ENCODE measurements at regions not wholly inside any gene's neighbourhood (a gene's known extent, or its start where the extent isn't known, plus 50 kb on each side); places are given as distances from the start of the nearest gene placed in this dataset.

DNA sequence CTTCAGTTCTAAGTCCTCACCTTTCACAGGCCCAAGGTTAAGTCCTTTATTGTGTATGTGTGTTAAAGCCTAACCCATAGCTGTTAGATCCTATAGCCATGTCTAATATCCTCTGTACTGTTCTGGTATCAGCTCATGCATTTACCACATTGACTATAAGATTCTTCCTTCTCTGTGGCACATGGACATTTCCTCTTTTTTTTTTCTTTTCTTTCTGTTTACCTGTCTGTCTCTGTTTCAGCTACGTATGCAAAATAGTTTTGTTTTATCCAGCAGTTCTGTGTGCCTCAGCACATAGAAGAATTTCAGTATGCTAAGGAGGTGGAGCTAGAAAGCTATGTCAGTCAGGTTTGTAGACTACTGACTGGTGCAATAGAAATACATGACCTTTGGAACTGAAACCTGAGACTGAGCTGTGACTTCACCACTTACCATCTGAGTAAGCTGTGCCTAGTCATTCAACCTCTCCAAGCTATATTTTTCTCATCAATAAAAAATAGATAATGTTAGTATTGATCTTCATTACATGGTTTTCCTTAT, 155.6 kb upstream of the VLDLR start:
- no peak overlapping the region for H2AFZ ChIP-seq (ENCODE audit: low read depth, low read length)
- H3K27me3 ChIP-seq (ENCODE audit: control insufficient read depth in 2 of 2, insufficient read depth in 2 of 2, low read length in 2 of 2), result no peaks in the 10 kb centered on the region
- in situ Hi-C loops (cut with MboI), result no loop called here
- H4K20me1 ChIP-seq (replicated peaks; ENCODE audit: control insufficient read depth, insufficient read depth, low read length), result no peaks in the 10 kb centered on the region
- DNase-seq (ENCODE audit: extremely low read depth in 1 of 4, low spot score in 3 of 4), result no peak
- H3K4me2 ChIP-seq (ENCODE audit: insufficient read depth, low read length), result no peak overlapping the region
- no peaks in the 10 kb centered on the region for H3K9me3 ChIP-seq (replicated peaks; ENCODE audit: control insufficient read depth, insufficient read depth, low read depth, low read length)
- H3K27ac ChIP-seq (ENCODE audit: extremely low read depth, low read depth, low read length), result no peak overlapping the region
- H3K79me2 ChIP-seq (ENCODE audit: control insufficient read depth, insufficient read depth, low read length), result no peaks in the 10 kb centered on the region
- CTCF ChIA-PET (ENCODE audit: low intra/inter-chr PET ratio), result no interaction called here
- WGBS (ENCODE audit: insufficient coverage, low coverage, missing lambda C conversion rate), result no CpG with 5 or more reads among the region's 1 CpG
- no peak overlapping the region for H3K9ac ChIP-seq (ENCODE audit: insufficient read depth in 1 of 2, low read depth in 2 of 2, low read length in 2 of 2)
- H3K9me1 ChIP-seq (ENCODE audit: control insufficient read depth, insufficient read depth, low read length), result no peaks in the 10 kb centered on the region
- no peaks in the 10 kb centered on the region for H3K4me1 ChIP-seq (replicated peaks in 1 of 2; ENCODE audit: control insufficient read depth in 2 of 2, insufficient read depth in 2 of 2, low read length in 2 of 2)
- no TSS peak for BruUV-seq (replicated peaks)
- no peak for ATAC-seq
- POLR2A ChIA-PET, result no interaction called here
- TF ChIP-seq ZBTB2 (IDR thresholded peaks at IDR 0.05), result no peak
- TF ChIP-seq BHLHE40 (IDR thresholded peaks at IDR 0.05; ENCODE audit: low read length), result no peak
- TF ChIP-seq KAT2B (IDR thresholded peaks at IDR 0.05; ENCODE audit: low read depth, low read length), result no peak
- TF ChIP-seq CHD1 (IDR thresholded peaks at IDR 0.05; ENCODE audit: low read length), result no peak
- no peak for TF ChIP-seq FOXJ3 (CRISPR knock-in tag; IDR thresholded peaks at IDR 0.05)
- TF ChIP-seq DMBX1 (CRISPR knock-in tag; IDR thresholded peaks at IDR 0.05; ENCODE audit: borderline replicate concordance), result no peak
- no peak for TF ChIP-seq NFXL1 (CRISPR knock-in tag; IDR thresholded peaks at IDR 0.05)
- TF ChIP-seq TCF3 (CRISPR knock-in tag; IDR thresholded peaks at IDR 0.05), result no peak
- TF ChIP-seq ZNF274 (IDR thresholded peaks at IDR 0.05; ENCODE audit: borderline replicate concordance, low read depth, low read length), result no peak
- no peak for TF ChIP-seq BMI1 (IDR thresholded peaks at IDR 0.05; ENCODE audit: low read length)
- TF ChIP-seq SREBF1 (IDR thresholded peaks at IDR 0.05; ENCODE audit: borderline replicate concordance, low read depth, low read length), result no peak
- no peak for TF ChIP-seq DPF2 (IDR thresholded peaks at IDR 0.05)
- TF ChIP-seq SRSF1 (IDR thresholded peaks at IDR 0.05; ENCODE audit: low read depth, low read length), result no peak
- no peak for TF ChIP-seq PHF20 (IDR thresholded peaks at IDR 0.05; ENCODE audit: partially characterized antibody)
- no peak for TF ChIP-seq EP400 (IDR thresholded peaks at IDR 0.05)
- TF ChIP-seq NFE2 (IDR thresholded peaks at IDR 0.05; ENCODE audit: low read depth), result no peak
- TF ChIP-seq U2AF2 (optimal IDR thresholded peaks at IDR 0.05; ENCODE audit: low read depth, low read length), result no peak
- no peak for TF ChIP-seq TBL1XR1 (IDR thresholded peaks at IDR 0.05; ENCODE audit: low read length in 2 of 2)
- no peak overlapping the region for H3K4me3 ChIP-seq
- no peak for FAIRE-seq
- no peaks in the 10 kb centered on the region for H3K36me3 ChIP-seq (ENCODE audit: control insufficient read depth, insufficient read depth, low read length)
- intact Hi-C loops (cut with micrococcal nuclease), result no loop called here
